ENCODE measurements at regions not wholly inside any gene's neighbourhood (a gene's known extent, or its start where the extent isn't known, plus 50 kb on each side); places are given as distances from the start of the nearest gene placed in this dataset.

DNA sequence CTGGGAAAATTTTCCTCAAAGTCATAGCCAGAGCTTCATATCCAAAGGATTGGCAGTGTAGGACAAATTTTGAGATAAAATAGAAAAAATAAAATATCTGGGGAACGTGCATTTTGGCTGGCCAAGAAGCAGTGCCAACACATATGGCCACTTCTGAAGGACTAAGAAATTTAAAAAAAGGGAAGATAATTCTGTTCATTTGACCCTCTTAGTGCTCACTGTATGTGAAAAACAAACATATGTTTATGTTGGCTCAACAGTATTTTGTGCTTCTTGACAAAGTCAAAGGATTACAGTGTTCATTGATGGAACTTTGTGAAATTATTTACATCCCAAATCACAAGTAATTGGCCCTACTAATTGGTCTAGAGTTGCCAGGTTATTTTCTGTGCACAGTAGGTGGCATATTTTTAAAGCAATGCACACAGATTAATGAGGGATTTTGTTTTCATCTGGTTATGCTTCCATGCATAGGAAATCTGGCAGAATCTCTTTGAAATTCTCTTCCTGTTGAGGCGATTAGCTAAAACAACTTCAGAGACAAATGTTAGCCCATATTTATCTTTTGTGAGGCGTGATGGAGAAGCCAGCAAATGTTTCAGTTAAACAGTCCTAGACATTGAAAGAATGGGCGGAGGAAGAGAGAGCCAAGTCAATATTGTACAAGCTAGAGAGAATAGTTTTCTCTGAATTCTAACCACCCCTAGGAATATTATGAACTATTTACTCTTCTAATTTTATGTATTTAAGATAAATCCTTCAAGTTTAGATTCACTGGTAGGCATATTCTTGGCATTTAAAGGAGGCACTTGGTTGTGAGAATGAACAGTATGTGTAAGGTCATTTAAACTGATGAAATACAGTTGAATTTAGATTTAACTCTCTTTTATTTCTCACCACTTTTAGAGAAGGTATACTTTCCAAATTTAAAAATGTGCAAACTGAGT, 237.7 kb upstream of the MBL2 start:
- Mint-ChIP-seq H3K27me3 (ENCODE audit: low read depth in 3 of 3) (peaks cover 0 to 3% (median 0%) of the 10 kb centered on the region in 3 donors), H3K4me1 (peaks cover 28% of the 10 kb centered on the region), H3K4me3 (no peak overlapping the region), H3K27ac (no peak overlapping the region), H3K36me3 (peaks cover 0 to 2% of the 10 kb centered on the region in 2 donors), H3K9me3 (peaks cover 2 to 5% (median 4%) of the 10 kb centered on the region in 7 donors)
- Histone ChIP-seq H3K9ac (ENCODE audit: insufficient read depth, low read length, poor library complexity, severe bottlenecking) (no peak overlapping the region), H3K27me3 (ENCODE audit: control insufficient read depth in 2 of 2, insufficient read depth in 2 of 2, low read length in 2 of 2) (no peaks in the 10 kb centered on the region), H3K4me2 (replicated peaks; ENCODE audit: extremely low read depth, low read length, poor library complexity, severe bottlenecking) (no peak overlapping the region), H2AFZ (ENCODE audit: insufficient read depth, low read depth, low read length, poor library complexity, severe bottlenecking) (no peak overlapping the region), H3K4me3 (replicated peaks in 1 of 3; ENCODE audit: low read depth in 2 of 3, low read length in 3 of 3) (no peak overlapping the region), H3K79me2 (ENCODE audit: insufficient read depth, low read length) (no peaks in the 10 kb centered on the region), H3K36me3 (replicated peaks in 1 of 2; ENCODE audit: control insufficient read depth in 1 of 2, insufficient read depth in 2 of 2, low read length in 2 of 2) (no peaks in the 10 kb centered on the region), H4K20me1 (ENCODE audit: insufficient read depth, low read length) (no peaks in the 10 kb centered on the region), H3K27ac (ENCODE audit: low read depth in 1 of 2, low read length in 2 of 2) (no peak overlapping the region), H3K4me1 (ENCODE audit: control insufficient read depth in 1 of 2, insufficient read depth in 2 of 2, low read length in 2 of 2) (peaks cover 25 to 36% of the 10 kb centered on the region in 2 donors), H3K9me3 (replicated peaks in 1 of 2; ENCODE audit: control insufficient read depth in 1 of 2, insufficient read depth in 1 of 2, low read length in 2 of 2) (no peaks in the 10 kb centered on the region)
- no CpG with 5 or more reads among the region's 4 CpGs for WGBS (ENCODE audit: insufficient coverage)
- DNase-seq = no peak
- intact Hi-C loops (cut with micrococcal nuclease) = no loop called here
- no peak for TF ChIP-seq CTCF (IDR thresholded peaks at IDR 0.05)

GRCh38 chr10:53007527-53007842, 234.9 kb upstream of the MBL2 start:
- Mint-ChIP-seq H3K4me3 (no peak overlapping the region), H3K9me3 (peaks cover 2 to 5% (median 4%) of the 10 kb centered on the region in 7 donors), H3K36me3 (peaks cover 0 to 2% of the 10 kb centered on the region in 2 donors), H3K27me3 (ENCODE audit: low read depth in 3 of 3) (peaks cover 0 to 3% (median 0%) of the 10 kb centered on the region in 3 donors), H3K4me1 (peaks cover 16% of the 10 kb centered on the region), H3K27ac (no peak overlapping the region)
- TF ChIP-seq CTCF (IDR thresholded peaks at IDR 0.05) = no peak
- H3K4me3 ChIP-seq (replicated peaks in 1 of 3; ENCODE audit: low read depth in 2 of 3, low read length in 3 of 3) = no peak overlapping the region
- no peaks in the 10 kb centered on the region for H3K9me3 ChIP-seq (replicated peaks in 1 of 2; ENCODE audit: control insufficient read depth in 1 of 2, insufficient read depth in 1 of 2, low read length in 2 of 2)
- no peak overlapping the region for H3K9ac ChIP-seq (ENCODE audit: insufficient read depth, low read length, poor library complexity, severe bottlenecking)
- no peaks in the 10 kb centered on the region for H3K36me3 ChIP-seq (replicated peaks in 1 of 2; ENCODE audit: control insufficient read depth in 1 of 2, insufficient read depth in 2 of 2, low read length in 2 of 2)
- H2AFZ ChIP-seq (ENCODE audit: insufficient read depth, low read depth, low read length, poor library complexity, severe bottlenecking) = no peak overlapping the region
- no peak overlapping the region for H3K27ac ChIP-seq (ENCODE audit: low read depth in 1 of 2, low read length in 2 of 2)
- H3K27me3 ChIP-seq (ENCODE audit: control insufficient read depth in 2 of 2, insufficient read depth in 2 of 2, low read length in 2 of 2) = no peaks in the 10 kb centered on the region
- no CpG with 5 or more reads among the region's 1 CpG for WGBS (ENCODE audit: insufficient coverage)
- no peak overlapping the region for H3K4me2 ChIP-seq (replicated peaks; ENCODE audit: extremely low read depth, low read length, poor library complexity, severe bottlenecking)
- no peak for DNase-seq
- peaks cover 15 to 25% of the 10 kb centered on the region in 2 donors for H3K4me1 ChIP-seq (ENCODE audit: control insufficient read depth in 1 of 2, insufficient read depth in 2 of 2, low read length in 2 of 2)
- no peaks in the 10 kb centered on the region for H4K20me1 ChIP-seq (ENCODE audit: insufficient read depth, low read length)
- intact Hi-C loops (cut with micrococcal nuclease) = no loop called here
- H3K79me2 ChIP-seq (ENCODE audit: insufficient read depth, low read length) = no peaks in the 10 kb centered on the region
